ENCODE measurements at regions not wholly inside any gene's neighbourhood (a gene's known extent, or its start where the extent isn't known, plus 50 kb on each side); places are given as distances from the start of the nearest gene placed in this dataset.

DNA sequence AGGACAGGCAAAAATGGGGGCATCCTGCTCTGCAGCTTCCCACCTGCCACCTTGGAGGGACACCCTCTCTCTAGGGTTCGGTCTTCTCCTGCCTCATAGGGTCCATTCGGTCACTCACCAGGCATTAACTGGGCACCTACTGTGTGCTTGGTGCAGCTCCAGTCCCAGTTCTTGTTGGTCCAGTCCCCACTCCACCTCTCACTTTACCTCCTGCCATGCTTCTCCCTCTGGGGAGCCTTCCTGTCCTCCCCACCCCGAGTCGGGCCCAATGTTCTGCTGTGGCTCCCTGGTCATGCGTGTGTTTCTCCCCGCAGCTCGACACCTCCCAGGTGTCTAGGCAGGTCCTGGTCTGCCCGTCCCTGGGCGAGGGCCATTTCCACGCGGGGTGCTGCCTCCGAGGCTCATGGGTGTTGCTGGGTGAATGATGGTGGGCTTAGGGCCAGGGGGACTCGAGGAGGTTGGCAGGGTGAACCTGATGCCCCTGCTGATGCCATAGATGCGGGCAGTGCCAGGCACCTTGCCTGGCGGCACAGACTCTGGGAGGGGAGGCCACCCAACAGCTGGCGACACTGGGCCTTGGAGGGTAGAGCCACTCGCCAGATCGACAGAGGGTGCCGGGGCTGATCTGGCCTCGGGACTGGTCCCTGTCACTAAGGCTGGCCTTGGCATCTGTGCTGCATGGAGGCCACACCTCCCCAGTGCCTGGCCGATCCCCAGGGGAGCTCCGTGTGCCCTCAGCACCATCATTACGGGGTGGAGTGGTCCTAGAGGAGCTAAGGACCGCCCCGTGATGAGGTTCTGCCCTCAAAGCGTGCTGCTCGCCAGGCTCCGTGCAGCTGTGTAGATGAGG lies 66.0 kb upstream of the RNU6ATAC start:
- TF ChIP-seq, protein P1, sequence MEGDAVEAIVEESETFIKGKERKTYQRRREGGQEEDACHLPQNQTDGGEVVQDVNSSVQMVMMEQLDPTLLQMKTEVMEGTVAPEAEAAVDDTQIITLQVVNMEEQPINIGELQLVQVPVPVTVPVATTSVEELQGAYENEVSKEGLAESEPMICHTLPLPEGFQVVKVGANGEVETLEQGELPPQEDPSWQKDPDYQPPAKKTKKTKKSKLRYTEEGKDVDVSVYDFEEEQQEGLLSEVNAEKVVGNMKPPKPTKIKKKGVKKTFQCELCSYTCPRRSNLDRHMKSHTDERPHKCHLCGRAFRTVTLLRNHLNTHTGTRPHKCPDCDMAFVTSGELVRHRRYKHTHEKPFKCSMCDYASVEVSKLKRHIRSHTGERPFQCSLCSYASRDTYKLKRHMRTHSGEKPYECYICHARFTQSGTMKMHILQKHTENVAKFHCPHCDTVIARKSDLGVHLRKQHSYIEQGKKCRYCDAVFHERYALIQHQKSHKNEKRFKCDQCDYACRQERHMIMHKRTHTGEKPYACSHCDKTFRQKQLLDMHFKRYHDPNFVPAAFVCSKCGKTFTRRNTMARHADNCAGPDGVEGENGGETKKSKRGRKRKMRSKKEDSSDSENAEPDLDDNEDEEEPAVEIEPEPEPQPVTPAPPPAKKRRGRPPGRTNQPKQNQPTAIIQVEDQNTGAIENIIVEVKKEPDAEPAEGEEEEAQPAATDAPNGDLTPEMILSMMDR (IDR thresholded peaks at IDR 0.05), result no peak
- TF ChIP-seq EZH2phosphoT487 (IDR thresholded peaks at IDR 0.05), result no peak

All from neural progenitor cell (in vitro differentiated cells).